Fibroblast of gingiva (primary cell): ENCODE measurements at regions not wholly inside any gene's neighbourhood (a gene's known extent, or its start where the extent isn't known, plus 50 kb on each side); places are given as distances from the start of the nearest gene placed in this dataset.
"Not testable (repeated sequence)": the region's sequence is repeated elsewhere in the genome, so short reads cannot be mapped to it uniquely, and the experiment has no call there.

Source experiments
- DNase-seq: peaks from one replicate; pipeline ENCODE4 v3.0.0-alpha.2; 2011; ENCODE audit warnings: low read depth

DNA sequence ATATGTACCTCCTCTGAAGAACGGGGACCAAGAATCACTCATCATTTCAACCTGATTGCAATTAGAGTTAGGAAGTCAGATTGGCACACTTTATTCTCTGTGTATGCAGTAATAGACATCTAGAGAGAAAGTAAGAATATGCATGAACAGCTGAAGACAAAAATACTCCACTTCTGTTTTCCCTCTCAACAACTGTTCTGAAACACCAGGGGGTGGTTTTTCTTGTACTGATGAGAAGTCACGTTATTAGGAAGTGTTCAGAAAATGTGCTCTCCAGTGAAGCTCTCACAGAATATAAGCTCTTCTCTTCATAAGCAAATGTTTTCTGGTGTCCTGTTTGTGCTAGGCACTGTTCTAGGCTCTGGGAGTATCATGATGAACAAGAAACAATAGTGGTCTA, 531.7 kb upstream of the C9orf72 start:
- no peak for DNase-seq

DNA sequence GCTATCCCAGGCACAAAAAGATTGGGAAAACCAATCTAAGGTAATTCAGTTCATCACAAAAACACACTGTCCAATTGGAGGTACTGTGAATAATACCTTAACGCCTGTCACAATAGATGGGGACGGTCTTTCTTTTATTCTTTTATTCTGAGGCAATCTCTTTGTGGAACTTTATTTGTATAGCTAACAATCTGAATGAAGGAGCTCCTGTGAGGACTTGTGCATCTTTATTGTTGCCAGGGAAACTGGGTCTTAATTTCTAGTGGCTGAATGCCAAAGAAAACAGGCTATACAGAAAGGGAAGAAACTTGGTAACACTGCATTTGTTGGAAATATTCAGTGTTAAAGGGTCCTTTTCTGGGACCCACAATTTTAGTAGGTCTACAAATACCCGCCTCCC, 546.9 kb upstream of the C9orf72 start:
- DNase-seq: no peak

DNA sequence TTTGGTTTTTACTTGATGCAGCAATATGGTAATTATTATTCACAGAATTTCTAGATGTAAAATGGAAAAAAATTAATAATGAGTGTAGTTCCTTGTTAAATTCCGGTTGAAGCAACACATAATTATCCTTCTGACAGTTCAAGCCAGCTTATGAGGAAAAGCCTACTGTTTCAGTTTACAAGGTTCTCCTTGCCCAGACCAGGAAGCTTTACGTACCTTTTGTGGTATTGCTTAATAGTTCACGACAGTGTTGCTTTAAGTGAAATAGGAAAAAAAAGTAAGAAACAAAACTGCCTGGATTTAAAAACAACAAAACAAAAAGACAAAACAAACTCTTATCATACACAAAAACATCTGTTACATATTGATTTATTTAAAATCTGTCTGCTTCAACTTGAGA, 547.3 kb upstream of the C9orf72 start:
- DNase-seq: no peak

DNA sequence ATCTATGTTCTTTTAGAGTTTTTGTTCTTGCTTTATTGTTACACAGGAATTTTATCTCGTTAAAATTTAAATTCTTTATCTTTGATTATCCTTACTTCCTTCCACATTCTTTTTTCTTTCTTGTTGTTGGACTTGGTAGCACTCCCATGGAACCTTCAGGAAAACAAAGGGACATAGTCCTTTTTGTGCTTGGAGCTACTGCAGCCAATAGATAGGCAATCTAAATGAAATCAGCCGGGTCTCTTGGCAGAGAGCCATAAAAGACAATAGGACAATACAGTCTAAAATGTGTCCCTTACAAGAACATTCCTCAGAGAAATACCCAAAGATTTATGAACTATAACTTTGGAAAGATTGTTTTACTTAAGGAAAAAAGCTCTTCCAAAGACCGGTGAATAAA, 548.1 kb upstream of the C9orf72 start:
- DNase-seq: no peak

DNA sequence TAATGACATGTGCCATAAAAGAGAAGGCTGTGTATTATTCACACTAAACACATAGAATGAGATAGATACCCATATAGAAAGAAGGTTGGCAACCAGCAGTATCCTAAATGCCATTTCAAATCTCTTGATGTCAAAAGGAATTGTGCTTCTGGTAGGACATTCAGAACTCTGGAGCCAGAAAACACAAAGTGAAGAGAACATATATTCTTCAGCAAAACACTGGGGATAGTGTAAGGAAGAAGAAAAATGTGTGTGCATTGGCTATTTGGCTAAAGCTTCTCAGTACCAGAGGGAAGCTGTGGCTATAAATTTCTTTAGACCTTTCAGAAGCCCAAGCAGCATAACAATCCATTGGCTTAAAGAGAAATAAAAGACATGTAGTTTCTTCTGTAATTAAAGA, 551.6 kb upstream of the C9orf72 start:
- no peak for DNase-seq

DNA sequence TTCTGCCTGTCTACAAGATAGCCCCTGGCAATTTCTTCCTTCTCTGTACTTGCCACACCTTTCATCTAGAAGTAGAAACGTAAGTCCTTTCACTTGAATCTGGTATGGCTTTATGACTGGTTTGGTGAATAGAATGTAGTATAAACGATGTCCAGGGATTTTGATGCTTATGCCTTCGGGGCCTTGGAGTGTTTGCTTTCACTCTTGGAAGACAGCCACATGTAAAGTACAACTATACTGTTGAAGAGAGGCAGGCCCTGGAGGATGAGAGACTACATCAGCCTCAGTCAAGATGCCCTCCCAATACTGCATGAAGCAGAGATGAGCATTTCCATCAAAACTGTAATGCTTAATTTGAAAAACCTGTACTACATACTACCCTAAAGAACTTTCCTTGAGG, 553.8 kb upstream of the C9orf72 start:
- DNase-seq: no peak

DNA sequence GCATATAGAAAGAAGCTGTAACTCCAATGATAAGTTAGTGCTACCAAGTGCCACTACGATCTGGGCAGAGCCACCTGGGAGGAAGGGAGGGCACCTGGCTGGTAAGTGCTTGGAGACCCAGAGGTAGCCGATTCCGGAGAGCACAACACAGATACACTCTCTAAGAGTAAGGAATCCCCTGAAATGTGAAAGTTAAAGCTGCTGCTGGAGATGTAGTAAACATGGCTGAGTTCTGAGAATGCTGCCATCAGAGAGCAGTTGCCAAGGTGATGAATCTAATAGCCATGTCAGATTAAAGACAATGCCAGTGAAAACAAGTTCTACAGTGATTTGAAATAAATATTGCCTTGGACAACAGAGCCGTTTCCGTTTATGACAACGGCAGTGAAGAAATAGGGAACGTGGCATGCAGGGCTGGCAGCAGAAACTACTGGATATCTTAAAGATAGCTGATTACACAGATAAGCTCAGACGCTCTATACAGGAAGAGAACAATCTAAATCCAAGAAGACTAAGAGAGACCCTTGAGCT, 561.2 kb upstream of the C9orf72 start:
- DNase-seq: no peak

DNA sequence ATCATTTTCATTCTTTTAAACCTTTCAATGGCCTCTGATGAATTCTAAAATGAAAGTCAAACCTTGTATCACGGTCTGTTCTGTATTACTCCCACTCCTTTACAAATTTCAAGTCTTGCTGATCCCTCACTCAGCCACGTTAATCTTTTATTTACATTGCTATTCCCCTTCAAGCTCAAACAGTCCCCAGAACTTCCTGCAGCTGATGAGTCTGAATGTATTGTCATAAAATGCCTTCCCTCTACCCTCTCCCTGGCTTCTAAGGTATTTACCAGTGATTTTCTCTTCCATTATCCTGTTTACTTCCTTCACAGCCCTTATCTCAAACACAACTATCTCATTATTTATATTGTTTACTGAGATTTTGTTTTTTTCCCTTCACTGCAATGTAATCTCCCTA, 562.3 kb upstream of the C9orf72 start:
- no peak for DNase-seq

DNA sequence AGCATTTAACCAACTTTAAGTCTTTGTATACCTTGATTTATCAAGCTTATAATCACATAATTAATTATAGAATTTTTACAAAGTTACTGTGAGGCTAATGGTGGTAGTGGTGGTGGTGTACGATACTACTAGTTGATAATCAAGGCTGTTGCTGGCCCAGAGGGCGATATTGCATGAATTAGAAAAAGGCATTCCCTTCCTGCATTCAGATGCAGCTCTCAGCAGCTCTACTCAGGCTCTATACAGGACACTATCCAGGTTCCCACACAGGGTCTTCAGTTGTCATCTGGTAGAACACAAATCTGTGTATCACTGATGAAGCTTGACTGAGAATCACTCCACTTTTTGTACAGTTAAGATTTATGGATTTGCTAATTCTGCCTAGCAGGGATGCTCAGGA, 562.8 kb upstream of the C9orf72 start:
- DNase-seq: no peak

DNA sequence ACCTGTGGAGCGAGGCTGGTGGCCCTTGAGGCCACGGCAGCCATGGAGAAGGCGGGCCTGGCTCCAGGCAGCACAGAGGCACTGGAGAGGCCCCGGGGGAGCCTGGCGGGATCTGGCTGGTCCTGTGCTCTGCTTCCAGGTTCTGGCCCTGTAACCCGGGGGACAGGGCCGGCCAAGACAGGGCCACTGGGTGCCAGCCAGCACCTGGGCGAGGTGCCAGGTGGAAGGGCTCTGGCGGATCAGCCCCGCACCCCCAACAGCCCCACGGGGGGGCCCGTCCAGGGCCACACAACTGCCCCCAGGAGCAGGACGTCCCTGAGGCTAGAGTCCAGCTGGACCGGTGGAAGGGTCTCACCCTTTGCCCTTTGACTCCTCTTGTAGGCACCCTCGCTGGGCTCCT, 574.1 kb upstream of the C9orf72 start:
- not testable (repeated sequence) for DNase-seq

DNA sequence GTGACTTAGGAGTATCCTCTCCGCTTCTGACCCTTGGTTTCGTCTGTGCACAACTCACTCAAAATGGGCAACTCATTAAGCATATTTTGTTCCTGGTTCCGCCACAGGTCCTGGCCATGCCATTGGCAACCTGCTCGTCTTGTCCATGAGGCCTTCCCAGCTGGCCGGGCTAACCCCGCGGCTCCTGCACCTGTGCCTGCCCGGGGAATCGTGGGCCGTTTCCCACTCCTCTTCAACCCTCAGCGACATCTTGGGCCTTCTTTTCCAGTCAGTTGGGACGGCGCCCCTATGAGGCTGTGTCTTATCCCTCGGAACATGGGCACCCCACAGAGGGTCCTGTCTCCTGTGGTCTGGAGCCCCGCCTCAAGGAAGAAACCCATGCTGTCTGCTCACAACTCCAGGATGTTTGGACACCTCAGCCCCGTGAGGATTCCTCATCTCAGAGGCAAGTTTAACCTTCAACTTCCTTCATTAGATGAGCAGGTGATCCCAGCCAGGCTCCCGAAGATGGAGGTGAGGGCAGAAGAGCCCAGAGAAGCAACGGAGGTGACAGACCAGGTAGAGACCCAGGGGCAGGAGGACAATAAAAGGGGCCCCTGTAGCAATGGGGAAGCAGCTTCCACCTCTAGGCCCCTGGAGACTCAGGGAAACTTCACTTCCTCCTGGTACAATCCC, 574.8 kb upstream of the C9orf72 start:
- not testable (repeated sequence) for DNase-seq

DNA sequence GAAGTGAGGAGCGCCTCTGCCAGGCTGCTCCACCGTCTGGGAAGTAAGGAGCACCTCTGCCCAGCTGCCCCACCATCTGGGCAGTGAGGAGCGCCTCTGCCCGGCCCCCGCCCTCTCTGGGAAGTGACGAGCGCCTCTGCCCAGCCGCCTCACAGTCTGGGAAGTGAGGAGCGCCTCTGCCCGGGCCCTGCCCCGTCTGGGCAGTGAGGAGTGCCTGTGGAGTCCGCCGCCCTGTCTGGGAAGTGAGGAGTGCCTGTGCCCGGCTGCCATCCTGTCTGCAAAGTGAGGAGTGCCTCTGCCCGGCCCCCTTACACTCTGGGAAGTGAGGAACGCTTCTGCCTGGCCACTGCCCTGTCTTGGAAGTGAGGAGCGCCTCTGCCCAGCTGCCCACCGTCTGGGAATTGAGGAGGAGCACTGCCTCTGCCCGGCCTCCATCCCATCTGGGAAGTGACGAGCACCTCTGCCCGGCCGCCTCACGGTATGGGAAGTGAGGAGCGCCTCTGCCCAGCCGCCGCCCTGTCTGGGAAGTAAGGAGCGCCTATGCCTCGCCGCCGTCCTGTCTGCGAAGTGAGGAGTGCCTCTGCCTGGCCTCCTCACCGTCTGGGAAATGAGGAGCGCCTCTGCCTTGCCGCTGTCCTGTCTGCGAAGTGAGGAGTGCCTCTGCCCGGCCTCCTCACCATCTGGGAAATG, 576.2 kb upstream of the C9orf72 start:
- not testable (repeated sequence) for DNase-seq

DNA sequence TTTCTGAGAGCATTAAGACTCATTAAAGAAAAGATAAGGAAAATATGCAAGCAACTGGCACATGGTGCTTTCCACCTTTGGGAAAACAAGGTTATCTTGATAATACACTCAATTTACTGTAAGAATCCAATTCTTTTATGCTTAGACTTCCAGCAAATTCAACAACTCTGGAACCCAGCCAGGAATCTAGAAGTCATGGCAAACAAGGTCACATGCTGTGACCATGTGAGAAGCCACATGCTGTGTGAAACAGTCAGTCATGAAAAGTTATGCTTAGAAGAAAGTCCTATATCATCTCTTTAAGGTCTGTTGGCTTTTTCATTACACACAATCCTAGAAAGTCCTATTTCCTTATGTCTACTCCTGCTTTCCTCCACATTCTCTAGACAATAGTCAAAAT, 581.8 kb upstream of the C9orf72 start:
- no peak for DNase-seq

DNA sequence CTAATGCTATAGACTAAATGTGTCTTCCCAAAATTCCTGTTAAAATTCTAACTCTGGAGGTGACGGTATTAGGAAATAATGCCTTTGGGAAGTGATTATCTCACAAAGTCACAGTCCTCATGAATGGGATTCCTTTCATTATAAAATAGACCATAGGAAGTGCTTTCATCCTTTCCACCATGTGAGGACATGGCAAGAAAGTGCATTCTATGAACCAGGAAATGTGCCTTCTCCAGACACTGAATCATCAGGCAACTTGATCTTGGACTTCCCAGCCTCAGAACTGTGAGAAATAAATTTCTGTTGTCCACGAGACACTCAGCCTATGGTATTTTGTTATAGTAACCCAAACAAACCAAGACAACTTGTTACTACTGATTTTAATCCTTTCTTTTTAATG, 582.4 kb upstream of the C9orf72 start:
- DNase-seq: no peak

DNA sequence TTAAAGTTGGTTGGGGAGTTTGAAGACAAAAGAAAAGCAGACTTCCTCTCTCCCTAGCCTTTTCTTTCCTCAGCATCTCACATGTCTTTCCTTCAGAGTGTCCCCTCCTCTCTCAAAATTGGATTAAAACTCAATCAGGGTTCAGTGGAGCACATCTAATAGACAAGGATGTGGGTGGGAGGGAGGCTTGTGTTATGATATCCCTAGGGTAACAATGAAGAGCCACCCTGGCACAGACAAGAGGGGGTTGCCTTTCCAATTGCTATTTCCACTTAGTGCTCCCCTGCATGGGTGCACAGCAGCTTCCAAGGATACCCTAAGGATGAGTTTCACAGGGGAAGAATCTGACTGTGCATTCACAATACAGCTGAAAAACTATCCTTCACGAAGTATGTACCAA, 585.2 kb upstream of the C9orf72 start:
- DNase-seq: no peak

DNA sequence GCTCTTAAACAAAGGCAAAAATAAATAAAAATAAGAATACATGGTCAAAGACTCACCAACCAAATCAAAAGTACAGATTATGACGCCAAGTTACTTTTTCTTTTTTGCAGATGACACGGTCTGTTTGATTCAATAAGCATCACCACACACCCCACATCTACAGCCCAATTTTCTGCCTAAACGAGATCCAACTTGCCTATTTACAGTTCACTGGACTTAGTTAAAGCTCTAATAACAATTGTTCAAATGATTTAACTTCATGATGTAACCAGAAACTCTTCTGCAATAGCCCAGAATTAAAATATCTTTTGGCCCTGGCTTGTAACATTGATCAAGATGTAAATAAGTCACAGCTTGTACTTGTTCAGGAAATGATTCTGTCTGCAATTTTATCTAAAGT, 590.3 kb upstream of the C9orf72 start:
- DNase-seq: no peak

DNA sequence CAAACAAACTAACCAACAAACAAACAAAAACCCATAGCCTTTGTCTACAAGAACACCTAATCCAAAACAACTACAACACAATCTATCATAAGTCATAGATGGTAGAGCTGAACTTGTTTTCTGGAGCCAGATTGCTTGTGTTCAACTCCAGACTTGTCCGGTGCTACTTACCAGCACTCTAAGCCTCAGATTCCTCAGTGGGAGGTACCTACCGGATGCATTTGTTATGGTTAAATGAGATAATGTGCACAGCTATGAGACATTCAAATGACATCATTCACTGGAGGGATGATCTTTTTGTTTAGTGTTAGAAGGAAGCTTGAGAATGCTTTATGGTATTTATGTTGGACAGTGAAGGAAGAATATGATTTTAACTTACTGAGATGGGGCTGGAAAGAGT, 592.9 kb upstream of the C9orf72 start:
- no peak for DNase-seq

DNA sequence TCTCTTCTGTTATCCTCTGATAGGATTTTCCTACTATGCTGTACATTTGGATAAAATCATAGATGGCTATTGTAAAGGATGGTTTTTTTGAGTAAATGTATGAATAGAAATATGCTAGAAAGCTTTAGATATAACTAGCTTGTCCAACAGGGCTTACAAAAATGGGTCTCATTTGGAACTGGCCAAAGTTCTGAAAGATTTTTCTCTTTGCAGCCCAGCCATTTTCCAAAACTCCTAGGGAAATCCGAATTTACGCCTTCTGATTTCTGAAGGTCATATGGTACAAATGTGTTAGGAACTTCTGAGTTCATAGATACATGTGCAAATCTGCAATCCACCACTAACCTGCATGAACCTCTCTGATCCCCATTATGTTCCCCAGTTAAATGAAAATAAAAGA, 603.9 kb upstream of the C9orf72 start:
- no peak for DNase-seq

DNA sequence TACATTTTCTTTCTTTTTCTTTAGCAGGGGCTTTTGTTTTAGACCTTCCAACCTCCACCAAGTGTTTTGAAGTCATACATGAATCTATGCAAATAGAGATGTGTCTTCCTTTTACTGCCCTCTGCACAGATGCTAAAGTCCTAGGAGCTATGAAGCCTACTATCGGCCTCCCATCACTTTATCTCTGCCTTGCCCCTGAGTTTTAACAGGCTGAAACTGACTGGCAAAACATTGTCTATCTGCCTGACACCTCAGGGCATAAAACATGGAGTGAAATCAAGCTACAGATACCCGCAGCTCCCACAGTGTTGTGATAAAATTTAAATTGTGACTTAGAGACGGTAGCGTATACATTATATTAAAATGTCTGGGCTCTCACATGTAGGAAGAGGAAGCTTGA, 604.6 kb upstream of the C9orf72 start:
- no peak for DNase-seq

DNA sequence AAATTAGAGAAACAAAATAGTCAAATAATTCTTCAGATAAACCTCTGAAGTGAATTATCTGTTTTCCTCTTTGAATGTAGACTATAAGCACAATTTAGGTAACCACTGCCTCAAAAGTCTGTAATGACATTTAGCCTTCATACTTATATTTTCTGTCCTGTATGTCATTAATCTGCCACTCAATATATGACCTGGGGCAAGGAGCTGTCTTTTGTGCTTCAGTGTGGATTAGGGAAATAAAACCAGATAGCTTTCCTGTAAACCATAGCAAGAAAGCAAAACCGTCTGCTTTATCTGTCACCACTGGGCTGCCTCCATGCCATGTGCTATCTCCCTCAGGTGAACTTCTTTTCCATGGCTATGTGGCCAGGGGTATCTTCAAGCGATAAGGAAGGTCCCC, 606.6 kb upstream of the C9orf72 start:
- no peak for DNase-seq

DNA sequence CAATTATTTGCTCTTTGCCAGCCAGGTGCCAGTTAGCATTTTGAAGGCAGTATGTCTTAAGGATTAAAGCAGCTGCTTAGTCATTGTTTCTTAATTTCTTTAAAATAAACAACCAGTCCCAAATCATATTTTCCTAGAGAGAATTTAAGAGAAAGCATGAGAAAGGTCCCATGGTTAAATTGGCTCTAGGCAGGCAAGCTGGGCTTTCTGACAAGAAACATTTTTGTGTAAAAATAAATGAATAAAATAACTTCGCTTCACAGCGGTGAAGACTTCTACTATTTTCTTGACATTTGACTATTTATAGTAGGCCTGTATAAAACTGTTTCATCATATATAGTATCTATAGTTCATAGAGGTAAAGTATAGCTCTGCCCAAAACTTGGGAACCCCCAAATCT, 617.7 kb upstream of the C9orf72 start:
- DNase-seq: no peak

DNA sequence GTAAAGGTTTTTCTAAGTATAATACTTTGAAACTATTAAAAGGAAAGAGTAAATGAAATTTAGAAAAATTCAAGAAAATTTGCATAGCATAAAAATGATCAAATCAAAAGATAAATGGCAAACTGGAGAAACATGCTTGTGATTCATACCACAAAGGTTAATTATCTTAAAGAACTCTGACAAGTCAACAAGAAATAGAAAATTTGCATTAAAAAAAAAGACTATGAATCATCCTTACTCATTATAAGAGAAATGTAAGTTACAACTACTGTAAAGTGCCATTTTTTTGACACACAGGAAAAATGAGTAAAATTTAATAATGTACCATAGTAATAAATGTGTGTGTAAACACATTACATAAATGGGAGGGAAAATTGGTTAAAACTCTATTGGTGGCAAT, 624.4 kb upstream of the C9orf72 start:
- DNase-seq: no peak

DNA sequence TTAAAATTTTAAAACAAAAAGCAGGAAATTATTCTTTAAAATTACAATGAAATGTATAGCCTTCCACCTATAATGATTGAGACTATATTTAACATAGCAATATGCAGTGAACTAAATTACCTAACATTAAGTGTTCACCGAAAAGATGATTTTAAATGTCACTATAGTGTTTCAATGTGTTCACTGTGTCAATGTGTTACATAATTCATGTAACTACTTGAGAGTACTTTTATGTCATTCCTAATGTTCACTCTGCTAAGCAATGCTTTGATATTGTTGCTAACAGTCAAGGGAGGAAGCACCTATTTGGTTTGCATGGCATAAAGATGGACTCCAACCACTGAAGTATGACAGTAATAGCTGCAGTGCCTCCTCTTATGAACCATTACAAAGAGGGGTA, 629.8 kb upstream of the C9orf72 start:
- no peak for DNase-seq

DNA sequence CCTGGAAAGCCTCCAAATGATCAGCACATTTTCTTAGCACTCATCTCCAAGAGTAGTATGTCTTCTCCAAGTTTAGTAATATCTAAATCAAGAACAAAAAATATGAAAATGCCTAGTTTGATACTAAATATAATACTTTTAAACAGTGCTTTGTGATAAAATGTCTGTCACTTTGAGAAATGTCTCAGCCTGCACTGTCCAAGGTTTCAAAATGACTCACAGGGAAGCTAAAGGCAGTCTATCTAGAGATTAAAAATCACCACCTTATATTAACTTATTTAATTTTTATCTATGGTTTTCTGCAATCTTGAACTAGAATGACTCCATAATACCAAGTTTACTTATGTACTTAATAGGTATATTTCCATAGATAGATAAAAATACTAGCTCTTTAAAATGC, 633.0 kb upstream of the C9orf72 start:
- no peak for DNase-seq
